ENCODE measurements at regions not wholly inside any gene's neighbourhood (a gene's known extent, or its start where the extent isn't known, plus 50 kb on each side); places are given as distances from the start of the nearest gene placed in this dataset.

DNA sequence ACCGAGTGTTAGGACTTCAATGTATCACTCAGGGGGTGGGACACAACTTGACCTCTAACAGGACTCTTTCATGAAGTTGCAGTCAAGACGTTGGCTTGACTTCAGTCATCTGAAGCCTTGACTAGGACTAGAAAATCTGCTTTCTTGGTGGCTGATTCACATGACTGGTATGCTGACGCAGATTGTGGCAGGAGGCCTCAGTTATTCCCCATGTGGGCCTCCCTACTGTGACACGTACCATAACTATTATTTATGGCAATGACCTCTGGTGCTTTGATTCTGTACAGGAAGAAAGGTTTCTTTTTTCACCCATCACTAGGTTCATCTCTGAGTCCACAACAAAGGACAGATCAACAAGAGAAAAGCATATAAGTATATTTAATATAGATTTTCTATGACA, 270.4 kb downstream of the NEDD1 start:
- peak; percentile 49 for DNase-seq (ENCODE audit: low read depth, low spot score)

DNA sequence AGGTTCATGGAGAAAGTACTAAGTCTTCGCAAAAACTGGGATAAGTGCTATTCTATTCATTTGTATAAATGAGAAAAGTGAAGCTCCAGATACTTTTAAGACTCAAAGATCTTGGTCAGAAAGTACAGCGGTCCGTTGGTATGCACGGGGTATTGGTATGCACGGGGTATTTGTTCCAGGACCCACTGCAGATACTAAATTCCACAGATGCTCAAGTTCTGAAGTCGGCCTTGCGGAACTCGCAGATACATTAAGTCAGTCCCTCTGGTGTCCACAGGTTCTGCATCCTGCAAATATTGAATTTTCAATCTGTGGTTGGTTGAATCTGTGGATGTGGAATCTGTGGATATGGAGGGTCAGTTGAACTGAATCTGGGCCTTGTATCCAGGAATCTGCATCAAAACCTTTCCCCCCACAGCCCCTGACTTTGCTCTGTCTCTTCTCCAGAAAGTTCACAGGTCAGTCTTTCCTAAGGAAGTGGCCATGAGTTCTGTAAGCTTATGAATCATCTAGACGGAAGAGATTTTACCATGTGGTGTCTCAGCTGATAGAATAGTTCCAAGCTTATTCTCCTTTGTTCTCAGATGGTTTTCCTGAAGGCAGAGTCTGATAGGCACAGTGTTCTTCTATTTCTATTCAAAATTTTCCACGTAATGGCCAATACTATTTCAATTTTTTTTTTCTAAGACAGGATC, 274.7 kb downstream of the NEDD1 start:
- DNase-seq (ENCODE audit: low read depth, low spot score): peak; percentile 55

DNA sequence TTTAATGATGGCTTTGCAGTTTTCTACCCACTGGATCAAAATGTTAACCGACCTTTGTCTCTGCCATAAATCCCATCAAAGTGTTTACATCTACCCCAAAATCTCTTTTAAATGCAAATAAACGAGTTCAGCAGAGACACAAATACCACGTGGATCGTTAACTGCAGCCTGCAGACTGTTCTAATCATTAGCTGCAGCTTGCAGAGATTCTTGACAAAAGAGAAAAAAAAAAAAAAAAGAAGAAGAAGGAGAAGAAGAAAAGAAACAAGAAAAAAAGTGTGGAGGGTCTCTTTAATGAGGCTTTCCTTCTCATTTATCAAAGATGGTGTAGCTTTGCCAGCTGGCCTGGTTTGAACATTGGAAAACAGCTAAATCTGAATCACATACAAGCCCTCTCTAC, 275.7 kb downstream of the NEDD1 start:
- DNase-seq (ENCODE audit: low read depth, low spot score): no peak

DNA sequence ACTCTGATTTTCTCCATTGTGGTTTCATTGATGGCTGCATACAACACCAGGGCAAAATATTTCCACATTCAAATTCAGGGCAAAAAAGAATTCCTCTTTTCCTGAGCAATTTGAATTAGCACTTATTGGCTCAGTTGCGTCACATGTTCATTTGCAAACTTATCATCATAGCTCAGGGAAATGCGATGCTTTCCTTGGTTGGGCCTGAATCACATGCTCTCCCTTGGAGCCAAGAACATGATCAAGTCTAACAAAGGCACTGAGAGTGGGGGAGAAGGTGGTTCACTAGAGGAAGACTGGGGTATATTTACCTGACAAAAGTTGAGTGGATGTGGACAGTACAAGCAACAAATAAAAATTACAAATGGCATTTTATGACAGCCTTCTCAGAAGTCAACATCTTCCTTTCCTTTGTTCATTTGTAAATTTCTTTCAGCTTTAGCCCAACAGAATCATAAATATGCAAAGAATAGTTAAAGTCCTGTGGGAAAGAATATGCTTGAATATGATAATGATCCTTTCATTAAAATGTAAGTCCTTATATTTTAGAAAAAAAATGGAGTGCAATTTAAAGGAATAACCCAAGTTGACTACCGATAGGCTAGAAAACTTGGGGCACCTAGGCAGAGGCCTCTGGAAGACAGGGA, 277.2 kb downstream of the NEDD1 start:
- no peak for DNase-seq (ENCODE audit: low read depth, low spot score)

DNA sequence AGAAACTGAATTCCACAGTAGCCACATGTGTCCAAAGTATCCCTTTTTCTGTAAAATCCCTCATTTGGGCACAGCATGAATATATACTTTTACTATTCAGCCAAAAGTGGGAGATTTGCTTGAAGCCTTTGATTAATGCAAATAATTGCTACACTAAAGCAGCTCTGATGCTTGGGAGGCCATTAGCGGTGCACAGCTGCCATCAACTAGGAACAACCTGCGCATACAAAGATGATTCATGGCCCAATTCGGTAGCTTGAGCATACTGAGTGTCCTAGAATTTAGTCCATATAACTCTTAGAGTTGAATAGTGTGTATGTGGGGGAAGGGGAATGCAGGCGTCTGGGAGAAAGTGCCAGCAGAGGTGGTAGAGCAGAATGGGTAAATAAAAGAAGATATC, 277.0 kb upstream of the RMST start:
- DNase-seq (ENCODE audit: low read depth, low spot score): no peak

DNA sequence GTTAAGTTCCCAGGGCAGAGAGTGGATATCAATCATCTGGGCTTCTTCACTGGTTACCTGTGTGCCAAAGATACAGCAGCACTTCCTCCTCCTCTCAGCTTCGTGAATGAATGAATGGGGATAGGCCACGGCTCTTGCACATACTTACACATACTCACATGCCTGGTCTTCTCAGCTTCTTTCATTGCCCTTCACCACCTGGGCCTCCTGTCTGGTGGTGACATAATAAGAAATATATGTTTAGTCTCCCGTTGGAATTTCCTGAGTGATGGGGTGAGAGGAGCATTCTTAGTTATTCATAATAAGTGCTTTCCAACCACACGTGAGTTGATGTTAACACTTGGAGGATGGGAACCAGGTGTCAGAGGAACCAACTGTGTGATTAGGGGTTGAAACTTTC, 268.1 kb upstream of the RMST start:
- DNase-seq (ENCODE audit: low read depth, low spot score): no peak

DNA sequence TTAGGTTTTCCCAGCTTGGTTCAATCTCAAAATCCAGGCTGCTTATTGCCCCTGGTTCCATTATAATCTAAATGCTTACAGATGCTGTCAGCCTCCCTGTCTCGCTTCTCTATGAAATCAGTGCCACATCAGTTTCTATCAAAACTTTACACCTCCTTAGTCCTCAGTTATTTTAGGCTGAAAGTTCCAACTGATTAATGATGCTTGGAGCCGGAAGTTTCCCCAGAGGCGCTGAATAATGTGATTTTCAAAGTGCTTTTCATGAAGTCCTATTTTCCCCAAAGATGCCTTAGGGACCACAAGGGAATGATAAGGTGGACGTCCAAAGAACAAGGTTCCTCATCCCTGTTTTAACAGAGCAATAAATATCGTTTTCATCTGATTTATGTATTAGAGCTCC, 262.4 kb upstream of the RMST start:
- DNase-seq (ENCODE audit: low read depth, low spot score): no peak

DNA sequence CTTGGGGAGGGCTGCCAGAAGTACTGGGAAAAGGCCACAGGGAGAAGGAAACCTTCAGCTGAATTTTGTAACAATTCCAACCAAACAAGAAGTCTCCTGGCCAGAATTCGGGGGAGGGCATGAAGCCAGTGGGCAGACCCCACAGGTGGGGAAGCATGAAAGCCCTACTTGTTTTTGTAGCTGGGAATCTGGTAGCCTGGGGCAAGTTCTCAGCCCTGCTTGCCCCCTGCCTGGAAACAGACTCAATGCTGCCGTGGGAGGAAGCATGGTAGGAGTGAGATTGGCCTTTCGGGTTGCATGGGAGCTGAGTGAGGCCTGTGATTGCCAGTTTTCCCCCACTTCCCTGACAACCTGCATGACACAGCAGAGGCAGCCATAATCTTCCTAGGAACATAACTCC, 259.2 kb upstream of the RMST start:
- DNase-seq (ENCODE audit: low read depth, low spot score): no peak

DNA sequence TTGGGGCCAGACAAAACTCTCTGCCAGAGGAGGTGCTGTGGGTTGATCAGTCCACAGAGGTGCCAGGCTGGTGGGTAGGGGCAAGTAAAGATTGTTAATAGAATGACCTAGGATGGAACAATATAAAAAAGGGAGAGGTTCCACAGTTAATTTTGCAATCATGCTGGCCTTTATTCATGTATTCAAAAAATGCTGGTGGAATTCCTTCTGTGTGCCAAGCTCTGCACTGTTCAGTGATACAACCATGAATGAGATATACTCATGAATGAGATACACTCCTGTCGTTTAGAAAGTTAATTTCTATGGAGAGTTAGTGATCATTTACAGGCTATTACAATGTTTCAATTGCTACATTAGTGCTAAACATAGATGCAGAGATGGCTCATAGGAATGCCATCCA, 252.6 kb upstream of the RMST start:
- peak; percentile 39 for DNase-seq (ENCODE audit: low read depth, low spot score)

DNA sequence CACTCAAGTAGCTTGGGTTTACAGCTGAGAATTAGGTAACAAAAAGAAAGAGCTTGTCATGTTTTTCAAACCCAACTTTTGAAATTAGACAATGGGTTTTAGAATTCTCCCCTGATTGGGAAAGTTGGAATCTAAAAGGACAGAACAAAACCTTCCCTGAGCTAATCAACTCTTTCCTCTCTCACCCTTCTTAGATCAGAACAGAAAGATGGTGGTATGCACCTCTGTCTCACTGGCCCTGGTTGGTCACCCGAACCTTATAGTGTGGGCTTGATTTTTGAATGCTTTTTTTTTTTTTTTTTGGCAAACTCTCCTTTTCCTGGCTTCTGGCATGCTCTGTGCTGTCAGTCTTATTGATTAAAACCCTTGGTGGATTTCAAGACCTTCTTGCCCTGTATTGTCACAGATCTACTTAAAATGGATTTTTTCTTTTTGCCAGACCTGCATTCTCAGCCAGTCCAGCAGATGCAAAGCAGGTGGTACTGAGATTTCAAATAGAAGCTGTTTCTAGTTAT, 251.1 kb upstream of the RMST start:
- peak; percentile 57 for DNase-seq (ENCODE audit: low read depth, low spot score)

DNA sequence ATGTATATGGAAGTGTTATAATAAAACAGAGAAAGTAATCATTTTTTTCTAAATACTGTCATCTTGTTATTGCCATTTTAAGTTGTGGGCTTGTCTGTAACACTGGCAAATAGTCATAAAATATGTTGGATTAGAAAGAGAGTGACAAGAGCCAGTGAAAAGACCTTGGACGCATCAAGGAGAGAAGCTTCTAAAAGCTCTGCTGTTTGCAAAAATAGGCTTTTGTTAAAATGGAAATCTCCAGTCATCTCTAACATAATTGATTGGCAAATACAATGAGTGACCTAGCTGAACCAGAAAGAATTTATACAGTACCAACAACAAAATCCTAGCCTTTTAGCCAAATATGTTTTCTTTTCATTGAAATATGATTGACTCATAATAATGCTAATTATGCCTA, 245.8 kb upstream of the RMST start:
- no peak for DNase-seq (ENCODE audit: low read depth, low spot score)

DNA sequence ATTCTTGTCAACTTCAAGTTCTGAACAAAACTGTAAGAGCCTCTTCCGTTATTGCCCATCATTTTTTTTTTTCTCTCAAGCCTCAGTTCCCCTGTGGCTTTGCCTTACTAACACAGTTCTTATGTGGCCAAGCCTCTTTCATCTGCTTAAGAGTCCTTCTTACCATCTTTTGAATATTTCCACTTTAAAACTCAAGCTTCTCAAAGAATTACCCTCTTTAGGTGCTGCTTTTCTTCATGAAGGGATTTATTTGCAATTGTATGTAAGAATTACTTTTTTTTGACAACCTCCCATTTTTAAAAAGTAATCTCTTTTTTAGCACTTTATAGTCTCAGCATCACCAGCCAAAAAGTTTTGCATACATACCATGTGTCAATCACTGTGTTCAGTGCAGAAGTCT, 240.2 kb upstream of the RMST start:
- no peak for DNase-seq (ENCODE audit: low read depth, low spot score)

DNA sequence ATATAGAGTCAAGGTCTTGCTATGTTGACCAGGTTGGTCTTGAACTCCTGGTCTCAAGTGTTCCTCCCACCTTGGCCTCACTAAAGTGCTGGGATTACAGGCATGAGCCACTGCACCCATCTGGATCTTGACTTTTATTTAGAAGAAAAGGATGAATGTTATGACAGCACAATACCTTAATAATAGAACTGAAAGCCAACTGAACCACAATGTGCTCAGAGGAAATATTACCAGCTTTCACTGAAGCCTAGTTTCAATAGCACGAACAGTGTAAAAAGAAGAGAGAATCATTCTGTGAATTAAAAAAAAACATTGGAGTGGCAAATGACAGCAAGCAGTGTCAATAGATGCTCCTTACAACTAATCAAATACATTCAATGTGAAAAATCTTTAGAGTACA, 239.2 kb upstream of the RMST start:
- no peak for DNase-seq (ENCODE audit: low read depth, low spot score)

DNA sequence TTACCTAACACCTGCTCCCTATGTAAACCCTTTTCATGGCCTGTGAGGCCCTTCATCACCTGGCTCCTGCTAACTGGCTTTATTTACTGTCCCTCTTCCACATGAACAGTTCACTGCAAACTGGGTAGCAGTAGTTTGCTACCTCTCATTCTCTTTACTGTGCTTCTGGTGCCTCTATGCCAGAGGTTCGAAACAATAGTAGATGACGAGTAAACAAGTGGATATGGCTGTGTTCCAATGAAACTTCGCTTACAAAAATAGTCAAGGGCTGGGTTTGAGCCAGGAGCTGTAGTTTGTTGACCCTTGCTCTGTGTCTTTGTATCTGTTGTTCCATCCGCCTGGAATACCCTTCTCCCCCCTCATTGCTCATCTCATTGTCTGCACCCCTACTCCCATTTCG, 233.6 kb upstream of the RMST start:
- DNase-seq (ENCODE audit: low read depth, low spot score): no peak

DNA sequence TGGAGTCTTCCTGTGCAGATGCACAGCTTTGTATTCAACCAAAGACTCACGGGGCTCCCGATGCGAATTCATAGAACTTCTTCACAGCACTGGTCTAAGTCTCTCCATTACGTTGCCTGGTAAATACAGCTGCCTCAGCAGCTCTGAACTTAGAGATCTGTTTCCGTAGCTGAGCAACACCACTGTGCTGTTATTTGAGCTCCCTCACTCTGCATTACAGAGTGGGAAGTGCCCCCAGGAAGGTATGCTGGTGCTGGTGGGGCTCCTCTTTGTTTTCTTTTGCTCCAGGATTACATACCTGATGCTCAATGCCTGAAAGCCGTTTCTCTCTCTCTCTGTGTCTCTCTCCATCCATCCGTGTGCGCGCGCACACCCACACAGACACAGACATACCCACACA, 227.5 kb upstream of the RMST start:
- no peak for DNase-seq (ENCODE audit: low read depth, low spot score)

DNA sequence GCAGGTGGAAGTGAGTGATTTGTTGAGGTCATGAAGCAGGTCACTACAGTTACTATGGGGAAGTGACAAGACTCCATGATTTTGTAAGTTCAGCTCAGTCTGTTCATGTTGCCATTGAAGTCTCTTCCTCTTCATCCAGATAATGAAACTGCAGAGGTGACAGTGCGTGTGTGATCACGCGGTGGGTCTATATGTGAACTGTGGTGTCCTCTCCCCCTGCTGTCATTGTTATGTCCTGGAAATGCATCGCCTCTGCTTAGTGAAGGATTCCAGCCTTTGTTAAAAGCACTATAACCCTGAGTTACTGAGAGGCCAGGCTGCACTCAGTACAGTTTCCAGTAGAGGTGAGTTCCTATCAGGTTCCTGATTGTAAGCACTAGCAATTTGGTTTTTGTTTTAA, 216.2 kb upstream of the RMST start:
- DNase-seq (ENCODE audit: low read depth, low spot score): no peak

DNA sequence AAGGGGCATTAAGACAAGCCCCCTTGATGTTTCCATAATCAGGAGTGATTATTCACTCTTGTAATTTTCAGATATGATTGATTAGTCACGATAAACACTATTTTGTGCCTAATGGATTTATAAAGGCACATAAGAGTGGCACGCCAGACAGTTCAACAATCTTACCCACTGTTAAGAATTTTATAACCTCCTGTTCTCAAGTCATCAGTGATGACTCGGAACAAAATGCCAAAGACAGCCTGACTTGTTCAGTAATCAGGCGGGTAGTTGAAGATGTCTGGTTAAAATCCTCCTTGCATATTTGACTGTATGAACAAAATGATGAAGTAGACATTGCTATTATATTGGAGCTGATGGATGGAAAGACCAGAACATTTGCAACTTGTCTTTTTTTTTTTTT, 212.1 kb upstream of the RMST start:
- no peak for DNase-seq (ENCODE audit: low read depth, low spot score)

DNA sequence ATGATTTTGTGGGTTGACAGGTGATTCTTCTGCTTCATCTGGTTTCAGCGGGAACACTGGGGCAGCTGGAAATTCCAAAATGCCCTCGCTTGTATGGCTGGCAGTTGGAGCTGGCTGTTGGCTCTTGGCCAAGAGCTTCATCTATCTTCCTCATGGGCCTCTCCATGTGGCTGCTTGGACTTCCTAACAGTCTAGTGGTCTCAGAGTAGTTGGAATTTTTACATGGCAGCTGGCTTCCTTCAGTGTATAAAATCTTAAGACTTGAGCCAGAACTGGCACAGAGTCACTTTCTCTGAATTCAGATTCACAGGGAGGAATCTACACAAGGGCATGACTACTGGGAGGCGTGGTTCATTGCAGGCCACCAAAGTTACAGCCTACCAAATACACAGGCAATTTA, 204.9 kb upstream of the RMST start:
- no peak for DNase-seq (ENCODE audit: low read depth, low spot score)

DNA sequence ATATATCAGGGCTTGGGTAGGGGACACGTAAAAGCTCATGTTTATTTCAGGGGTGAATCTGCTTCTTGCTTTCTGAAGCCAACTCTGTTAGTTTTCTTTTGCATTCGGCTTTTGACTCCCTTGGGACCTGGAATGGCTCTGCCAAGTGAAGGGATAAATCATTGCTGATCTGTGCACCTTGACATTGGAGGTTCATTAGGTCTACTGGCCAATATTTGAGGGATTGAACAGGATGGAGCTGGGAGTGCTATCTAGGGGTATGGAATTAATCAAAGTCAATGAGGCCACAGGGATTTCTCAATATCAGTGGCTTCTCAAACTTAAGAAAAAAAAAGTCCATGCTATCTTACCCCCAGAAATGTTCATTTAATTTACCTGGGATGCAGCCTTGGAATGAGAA, 203.5 kb upstream of the RMST start:
- DNase-seq (ENCODE audit: low read depth, low spot score): no peak

DNA sequence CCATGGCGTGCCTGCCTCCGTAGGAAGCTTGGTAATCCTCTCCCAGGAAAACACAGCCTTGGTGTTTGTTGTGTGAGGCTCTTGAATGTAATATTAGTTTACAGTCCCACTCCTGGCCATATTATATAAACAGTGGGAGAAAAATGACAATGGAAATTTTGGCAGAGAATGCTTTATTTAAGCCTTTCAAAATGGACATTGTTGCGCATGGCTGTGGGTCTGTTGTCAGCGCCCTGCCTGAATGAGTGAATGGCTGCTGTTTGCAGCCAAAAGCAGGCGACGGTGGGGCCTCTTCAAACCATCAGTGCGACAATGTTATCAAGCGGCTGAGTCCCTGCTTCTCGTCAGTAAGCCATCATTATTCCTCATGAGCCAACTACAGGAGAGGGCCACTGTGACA, 201.8 kb upstream of the RMST start:
- no peak for DNase-seq (ENCODE audit: low read depth, low spot score)

DNA sequence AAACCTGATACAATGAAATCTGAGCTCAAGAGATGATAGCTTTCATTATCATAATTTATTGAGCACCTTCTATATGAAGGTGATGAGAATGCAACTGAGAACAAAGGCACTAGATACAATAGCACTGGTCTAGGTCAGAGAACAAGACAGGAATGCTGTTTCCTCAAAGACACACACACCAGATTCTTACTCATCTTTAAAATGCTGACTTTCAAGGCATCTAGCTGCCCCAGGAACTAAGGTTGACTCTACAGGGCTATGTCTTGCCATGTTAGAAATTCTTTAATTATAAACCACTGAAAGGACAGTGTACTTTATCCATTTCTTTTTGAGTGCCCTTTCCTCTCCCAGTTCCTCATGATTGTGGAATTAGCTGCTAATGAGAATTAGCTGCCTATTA, 195.4 kb upstream of the RMST start:
- no peak for DNase-seq (ENCODE audit: low read depth, low spot score)

DNA sequence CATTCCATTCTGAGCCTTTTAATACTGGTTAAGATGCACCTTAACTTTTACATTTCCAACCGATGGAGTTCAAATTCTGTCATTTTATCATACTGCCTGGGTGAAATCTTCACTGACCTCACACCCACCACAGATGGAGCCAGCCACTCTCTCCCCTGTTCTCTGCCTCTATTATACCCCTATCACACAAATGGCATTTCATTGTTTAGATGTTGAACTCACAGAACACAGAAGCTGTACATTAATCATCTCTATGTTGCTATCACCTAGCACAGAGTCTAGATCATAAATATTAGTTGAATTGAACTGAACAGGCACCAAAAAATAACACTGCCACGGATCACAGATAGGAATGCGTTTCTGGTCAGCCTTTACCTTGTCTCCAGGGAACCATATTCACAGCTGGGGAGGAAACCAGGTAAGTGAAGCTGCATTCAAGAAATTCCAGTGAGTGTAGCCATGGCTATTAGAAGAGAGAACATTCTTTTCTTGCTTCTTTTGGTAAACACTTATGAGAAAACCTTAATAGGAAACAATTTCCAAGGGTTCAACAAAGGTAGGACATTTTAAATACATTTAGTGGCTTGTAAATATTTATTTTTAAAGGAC, 194.9 kb upstream of the RMST start:
- peak; percentile 36 for DNase-seq (ENCODE audit: low read depth, low spot score)

DNA sequence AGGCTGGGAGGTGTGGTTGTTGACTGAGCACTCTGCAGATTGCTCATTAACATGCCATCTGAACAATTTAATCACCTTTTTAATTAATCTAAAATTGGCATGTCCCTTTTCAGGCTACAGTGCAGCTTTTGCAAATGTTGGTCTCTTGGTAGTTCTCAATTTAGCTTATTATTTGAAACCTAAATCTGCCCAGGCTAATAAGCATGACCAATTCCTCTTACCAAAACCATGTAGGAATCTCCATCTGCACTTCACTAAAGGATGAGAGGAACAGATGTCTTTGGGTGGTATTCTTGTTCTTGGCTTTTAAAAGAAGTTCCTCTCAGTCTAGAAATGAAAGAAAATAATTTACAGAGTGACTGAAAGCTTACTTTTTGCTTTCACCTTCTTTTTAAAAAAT, 190.1 kb upstream of the RMST start:
- no peak for DNase-seq (ENCODE audit: low read depth, low spot score)
